Middle frontal gyrus (tissue), 1 donor: ENCODE measurements at regions not wholly inside any gene's neighbourhood (a gene's known extent, or its start where the extent isn't known, plus 50 kb on each side); places are given as distances from the start of the nearest gene placed in this dataset.

Source experiments
- DNase-seq: peaks from one replicate; pipeline ENCODE4 v3.0.0-alpha.2; 2015; ENCODE audit warnings: low spot score; ENCODE audit errors: extremely low spot score

- DNase-seq, result no peak
Observed at GRCh38 chr2:156695595-156695994, 259.4 kb downstream of the GPD2 start.

GRCh38 chr2:156697906-156698305 is 261.7 kb downstream of the GPD2 start:
- no peak for DNase-seq

GRCh38 chr2:156700681-156701080 is 264.5 kb downstream of the GPD2 start:
- DNase-seq, result no peak

- DNase-seq, result no peak
Observed at GRCh38 chr2:156702541-156702940, 266.4 kb downstream of the GPD2 start.

- no peak for DNase-seq
Observed at GRCh38 chr2:156703642-156704041, 267.5 kb downstream of the GPD2 start.

- no peak for DNase-seq
Observed at GRCh38 chr2:156704132-156704531, 268.0 kb downstream of the GPD2 start.

GRCh38 chr2:156704617-156705016 is 268.4 kb downstream of the GPD2 start:
- DNase-seq, result no peak

- no peak for DNase-seq
Observed at GRCh38 chr2:156706576-156706975, 270.4 kb downstream of the GPD2 start.

- DNase-seq, result no peak
Observed at GRCh38 chr2:156708051-156708450, 271.9 kb downstream of the GPD2 start.

GRCh38 chr2:156709091-156709490 is 272.9 kb downstream of the GPD2 start:
- no peak for DNase-seq

- DNase-seq, result no peak
Observed at GRCh38 chr2:156719036-156719435, 282.9 kb downstream of the GPD2 start.

GRCh38 chr2:156727867-156728266 is 291.7 kb downstream of the GPD2 start:
- no peak for DNase-seq

GRCh38 chr2:156728328-156728727 is 292.1 kb downstream of the GPD2 start:
- DNase-seq, result no peak

GRCh38 chr2:156731506-156731905 is 295.3 kb downstream of the GPD2 start:
- no peak for DNase-seq

GRCh38 chr2:156736950-156737349 is 300.8 kb downstream of the GPD2 start:
- no peak for DNase-seq

- DNase-seq, result no peak
Observed at GRCh38 chr2:156739301-156739700, 303.1 kb downstream of the GPD2 start.

GRCh38 chr2:156745619-156746018 is 309.4 kb downstream of the GPD2 start:
- DNase-seq, result no peak

- DNase-seq, result no peak
Observed at GRCh38 chr2:156748221-156748620, 312.0 kb downstream of the GPD2 start.

- no peak for DNase-seq
Observed at GRCh38 chr2:156752042-156752441, 315.9 kb downstream of the GPD2 start.

GRCh38 chr2:156753766-156754165 is 317.6 kb downstream of the GPD2 start:
- no peak for DNase-seq

GRCh38 chr2:156756516-156756915 is 320.3 kb downstream of the GPD2 start:
- no peak for DNase-seq

- no peak for DNase-seq
Observed at GRCh38 chr2:156763174-156763573, 327.0 kb downstream of the GPD2 start.

GRCh38 chr2:156765043-156765442 is 328.9 kb downstream of the GPD2 start:
- DNase-seq, result no peak

- no peak for DNase-seq
Observed at GRCh38 chr2:156765450-156765849, 329.3 kb downstream of the GPD2 start.
